ENCODE measurements at regions not wholly inside any gene's neighbourhood (a gene's known extent, or its start where the extent isn't known, plus 50 kb on each side); places are given as distances from the start of the nearest gene placed in this dataset.

- DNase-seq = no peak
These were observed 78.7 kb downstream of the SIK1 start for GRCh38 chr21:43348170-43348766.

DNA sequence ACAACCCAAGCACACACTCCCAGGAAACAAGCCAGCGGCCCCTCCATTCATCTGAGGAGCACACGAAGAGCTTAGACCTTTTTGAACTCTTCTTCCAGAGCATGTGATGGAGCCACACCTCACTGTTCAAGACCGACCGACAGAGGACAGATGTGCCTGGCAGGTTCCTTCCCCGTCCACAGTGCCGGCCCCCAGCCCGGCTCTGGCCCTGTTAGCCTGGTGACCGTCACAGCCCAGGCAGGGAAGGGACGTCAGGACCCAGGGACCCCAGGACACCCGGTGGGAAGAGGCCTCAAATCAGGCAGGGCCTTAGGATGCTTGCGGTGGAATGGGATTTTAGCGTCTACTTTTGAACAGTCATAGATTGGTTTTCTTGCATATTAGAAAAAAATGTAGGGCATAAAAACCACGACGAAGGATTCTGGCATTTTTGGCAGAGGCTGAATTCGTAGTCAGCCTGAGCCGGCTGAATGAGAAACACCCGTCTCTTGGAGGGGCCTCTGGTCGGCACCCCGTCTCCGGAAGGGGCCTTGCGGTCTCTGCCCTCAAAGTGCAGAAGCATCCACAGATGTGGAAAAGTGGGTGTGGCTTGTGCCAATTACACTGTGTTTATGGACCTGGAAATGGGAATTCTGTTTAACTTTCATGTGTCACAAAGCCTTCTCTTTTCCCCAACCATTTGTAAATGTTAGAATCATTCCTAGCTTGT lies 79.3 kb downstream of the SIK1 start:
- DNase-seq = no peak

- no peak for DNase-seq
These were observed 80.4 kb downstream of the SIK1 start for GRCh38 chr21:43346551-43346950.

DNA sequence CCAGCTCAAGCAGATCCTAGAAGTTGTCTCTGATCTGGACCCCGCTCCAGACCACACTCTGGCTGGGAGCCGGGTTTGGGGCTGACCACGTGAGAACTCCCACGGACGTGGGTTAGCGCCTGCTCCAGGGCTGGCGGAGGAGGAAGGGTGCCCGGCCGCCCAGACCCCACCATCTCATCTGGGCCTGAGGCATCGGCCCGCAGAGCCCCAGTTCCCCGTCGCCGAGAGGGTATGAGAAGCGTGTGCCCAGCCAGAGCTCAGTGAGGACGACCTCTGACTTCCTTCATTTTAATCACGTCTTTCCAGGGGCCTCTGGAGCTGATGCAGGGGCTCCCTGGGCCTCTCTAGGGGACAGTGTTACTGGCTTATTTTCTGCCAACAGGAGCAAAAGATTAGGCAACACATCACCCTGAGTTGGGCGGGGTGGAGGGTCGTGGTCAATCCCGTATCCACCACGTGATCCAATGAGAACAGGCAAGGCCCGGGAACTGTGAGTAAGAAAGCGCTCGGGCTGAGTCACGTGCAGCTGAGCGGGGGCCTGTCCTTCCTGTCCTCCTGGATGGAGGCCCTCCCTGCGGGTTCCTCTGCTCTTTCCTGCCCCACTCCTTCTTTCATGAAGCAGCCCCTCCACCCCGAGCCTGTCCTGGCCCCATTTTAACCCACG lies 81.1 kb downstream of the SIK1 start:
- DNase-seq = peak; percentile 18

DNA sequence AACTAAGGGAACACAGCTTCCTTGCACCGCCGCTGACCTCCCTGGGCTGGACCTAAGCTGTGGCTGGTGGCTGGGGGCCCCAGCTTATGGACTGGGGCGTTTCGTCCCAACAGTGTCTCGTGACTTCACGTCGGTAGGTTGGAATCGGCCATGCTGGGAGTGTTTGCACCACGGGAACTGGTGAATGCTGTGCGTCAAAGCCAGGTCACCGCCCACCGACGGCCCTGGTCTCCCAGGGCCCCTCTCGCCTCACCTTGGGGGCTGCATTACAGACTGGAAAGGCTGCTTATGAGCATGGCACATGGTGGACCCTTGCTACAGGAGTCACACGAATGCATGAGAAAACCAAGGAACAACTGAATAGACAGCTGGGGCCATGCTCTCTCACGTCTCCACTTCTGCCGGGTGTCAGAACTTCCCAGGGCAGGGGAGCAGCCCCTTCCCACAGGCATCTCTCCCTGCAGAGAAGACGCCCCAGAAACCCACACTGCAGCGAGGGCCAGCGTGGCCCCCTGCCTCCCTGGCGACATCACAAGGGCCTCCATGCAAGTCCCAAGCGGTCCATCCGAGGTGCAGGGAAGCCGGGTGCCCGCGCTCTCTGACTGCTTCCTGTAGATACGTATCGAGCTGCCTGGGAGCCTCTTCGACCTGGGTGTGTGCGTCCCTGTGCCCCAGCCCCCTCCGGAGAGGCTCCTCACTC lies 81.7 kb downstream of the SIK1 start:
- DNase-seq = no peak

GRCh38 chr21:43343992-43344886 lies 82.7 kb downstream of the SIK1 start:
- DNase-seq = no peak

DNA sequence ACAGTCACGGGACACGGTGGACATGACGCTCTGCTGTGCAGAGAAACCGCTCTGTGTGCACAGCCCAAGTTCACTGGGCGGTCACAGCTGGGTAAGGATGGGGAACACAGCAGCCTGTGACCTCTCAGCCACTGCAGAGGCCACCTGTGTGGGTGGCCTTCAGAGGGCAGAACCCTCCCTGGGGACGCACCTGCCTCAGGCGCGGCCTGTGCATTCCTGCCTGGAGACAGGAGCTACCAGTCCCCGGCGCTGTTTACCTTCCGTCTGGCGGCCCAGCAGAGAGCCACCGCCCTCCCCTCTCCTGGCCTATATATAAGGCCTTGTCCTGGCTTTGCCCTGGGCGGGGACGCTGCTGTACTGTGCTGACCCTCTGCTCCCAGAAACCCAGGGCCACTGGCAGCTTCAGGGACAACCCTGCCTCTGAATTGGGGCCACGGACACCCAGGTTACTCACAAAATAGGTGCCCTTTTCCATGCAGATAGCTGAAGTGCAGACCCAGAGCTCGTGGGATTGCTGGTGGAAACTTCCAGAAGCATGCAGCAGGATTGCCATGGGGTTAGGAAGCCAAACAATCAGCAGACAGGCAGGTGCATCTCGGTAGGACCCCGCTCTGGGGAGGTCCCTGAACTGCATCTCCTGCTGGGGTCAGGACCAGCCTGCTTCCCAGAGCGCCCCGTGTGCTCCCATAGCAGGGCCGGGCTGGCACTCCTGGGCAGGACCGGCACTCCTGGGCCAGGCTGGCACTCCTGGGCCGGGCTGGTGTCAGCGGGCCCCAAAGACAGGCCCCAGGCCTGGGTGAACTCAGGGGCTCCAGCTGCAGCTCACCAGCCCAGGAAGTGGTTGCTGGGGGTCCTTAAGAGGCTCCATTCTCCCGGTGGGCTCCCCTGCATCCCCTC lies 83.6 kb downstream of the SIK1 start:
- no peak for DNase-seq

GRCh38 chr21:43342301-43342881 lies 84.5 kb downstream of the SIK1 start:
- DNase-seq = no peak

GRCh38 chr21:43341378-43342161 lies 85.4 kb downstream of the SIK1 start:
- no peak for DNase-seq

DNA sequence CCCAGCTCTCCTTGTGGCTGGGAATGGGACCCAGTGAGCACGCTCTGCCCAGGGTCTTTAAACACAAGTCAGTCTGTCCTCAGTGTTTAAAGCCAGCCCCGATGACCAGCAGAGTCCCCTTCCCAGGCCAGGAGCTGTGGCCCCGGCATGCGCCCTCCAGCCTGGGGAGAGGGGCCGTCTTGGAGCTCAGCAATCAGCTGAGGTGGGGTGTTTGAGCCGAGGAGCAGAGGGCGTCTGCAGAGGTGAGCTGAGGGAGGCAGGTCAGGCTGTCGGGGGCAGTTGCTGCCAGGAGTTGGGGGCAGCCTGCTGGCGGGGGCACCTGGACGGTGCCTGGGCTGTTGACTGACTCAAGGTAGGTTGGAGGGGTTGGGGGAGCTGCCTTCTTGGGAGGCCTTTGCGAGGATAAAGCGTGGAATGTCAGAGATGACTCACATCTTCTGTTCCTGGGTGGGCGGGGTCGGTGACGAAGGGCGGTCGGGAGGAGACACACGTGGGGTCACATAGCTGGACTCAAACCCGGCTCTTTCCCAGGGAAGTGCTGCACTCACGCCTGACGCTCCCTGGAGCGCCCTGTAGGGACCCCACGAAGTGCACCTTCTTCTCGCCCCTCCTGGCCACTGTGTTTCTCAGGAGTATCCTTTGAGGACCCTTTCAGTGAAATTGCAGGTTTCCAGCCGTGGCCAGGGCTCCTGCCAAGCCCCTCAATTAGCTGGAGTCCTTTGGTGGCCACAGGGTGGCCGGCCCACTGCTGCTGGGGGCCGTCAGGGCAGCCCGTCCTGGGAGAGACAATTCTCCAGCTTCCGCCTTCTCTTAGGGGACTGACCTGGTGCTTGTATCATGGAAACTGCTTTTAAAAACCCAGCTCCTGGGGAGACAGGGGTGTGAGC lies 86.2 kb downstream of the SIK1 start:
- DNase-seq = no peak

- DNase-seq = no peak
These were observed 87.3 kb downstream of the SIK1 start for GRCh38 chr21:43339668-43340067.

GRCh38 chr21:43338951-43339350 lies 88.0 kb downstream of the SIK1 start:
- no peak for DNase-seq

DNA sequence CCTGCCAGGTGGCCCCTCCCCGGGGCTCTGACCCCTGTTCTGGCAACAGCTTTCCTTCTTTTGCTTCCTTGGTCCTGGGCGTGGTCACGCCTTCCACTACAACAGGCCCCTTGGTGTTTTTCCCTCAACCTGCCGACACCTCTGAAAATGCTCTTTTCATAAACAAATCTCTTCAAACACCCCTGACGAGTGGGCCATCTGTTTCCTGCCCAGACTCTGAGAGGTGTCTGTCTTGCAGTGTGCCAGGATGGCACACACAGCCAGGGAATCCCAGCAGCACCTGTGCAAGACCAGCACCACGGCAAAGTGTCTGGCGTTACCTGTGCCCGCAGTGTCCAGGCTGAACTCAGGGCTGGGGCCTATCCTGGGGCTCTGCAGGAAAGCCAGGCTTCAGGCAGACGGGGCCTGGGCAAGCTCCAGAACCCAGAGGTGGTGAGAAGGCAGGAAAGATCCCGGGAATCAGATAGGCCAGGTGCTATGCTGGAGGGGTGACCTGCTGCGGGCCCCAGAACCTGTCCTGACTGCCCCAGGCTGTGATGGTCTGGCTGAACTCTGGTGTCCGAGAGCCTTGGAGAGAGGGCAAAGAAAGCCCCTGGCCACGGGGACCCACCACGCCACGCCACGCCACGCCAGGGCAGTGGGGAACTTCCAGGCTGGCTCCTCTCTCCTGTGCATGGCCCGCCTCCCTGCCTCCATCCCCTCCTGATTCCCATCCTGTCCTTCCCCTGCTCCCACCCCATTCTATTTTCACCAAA lies 88.9 kb downstream of the SIK1 start:
- DNase-seq = no peak

DNA sequence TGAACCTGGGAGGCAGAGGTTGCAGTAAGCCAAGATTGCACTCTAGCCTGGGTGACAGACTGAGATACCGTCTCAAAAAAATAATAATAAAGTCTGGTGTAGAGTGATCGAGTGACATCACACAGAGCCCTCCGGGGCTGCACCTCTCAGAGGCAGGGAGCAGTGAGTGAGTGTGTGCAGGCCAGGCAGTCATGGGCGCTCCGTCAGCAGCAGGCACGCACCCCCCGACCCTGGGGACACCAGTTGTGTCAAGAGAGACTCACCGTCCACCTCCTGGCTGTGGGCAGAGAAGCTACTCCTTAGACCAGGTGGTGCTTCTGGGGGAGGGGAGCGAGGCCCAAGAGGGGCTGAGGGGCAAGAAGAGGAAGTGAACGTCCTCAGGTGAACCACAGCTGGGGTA lies 91.8 kb downstream of the SIK1 start:
- DNase-seq = no peak

GRCh38 chr21:43334214-43334958 lies 92.5 kb downstream of the SIK1 start:
- no peak for DNase-seq

DNA sequence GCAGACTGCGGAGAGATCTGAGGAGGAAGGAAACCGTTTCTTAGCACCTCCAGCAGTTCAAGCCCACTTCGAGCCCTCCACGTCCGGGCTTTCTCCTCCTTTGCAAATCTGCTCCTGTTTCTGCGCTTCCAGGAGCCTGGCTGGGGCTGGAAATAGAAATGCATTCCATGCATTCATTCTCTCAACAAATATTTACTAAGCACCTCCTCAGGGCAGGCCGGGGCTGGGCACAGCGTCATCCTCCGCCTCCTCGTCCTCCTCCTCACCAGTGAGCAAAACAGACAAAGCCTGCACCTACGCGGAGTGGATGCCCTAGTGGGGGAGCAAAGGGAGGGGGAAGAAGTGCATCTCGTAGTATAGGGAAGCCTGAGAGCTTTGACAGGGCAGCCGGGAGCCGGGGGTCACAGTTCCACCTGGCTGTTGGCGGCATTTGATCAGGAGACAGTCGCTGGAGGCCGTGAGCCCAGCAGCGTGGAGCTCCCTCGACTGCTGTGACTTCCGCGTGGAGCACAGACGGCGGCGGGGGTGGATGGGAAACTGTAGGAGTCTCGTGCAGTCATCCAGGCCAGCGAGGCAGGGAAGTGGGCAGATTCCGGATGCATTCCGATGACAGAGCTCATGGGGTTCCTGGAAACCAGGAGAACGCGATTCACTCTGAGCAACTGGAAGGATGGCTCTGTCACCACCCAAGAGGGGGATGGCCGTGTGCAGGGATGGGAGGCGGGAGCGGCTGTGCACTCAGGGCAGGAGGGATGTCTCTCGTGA lies 93.5 kb downstream of the SIK1 start:
- DNase-seq = no peak

GRCh38 chr21:43332861-43333297 lies 94.1 kb downstream of the SIK1 start:
- DNase-seq = no peak
